Cardiac septum (tissue), 1 donor: ENCODE measurements at regions not wholly inside any gene's neighbourhood (a gene's known extent, or its start where the extent isn't known, plus 50 kb on each side); places are given as distances from the start of the nearest gene placed in this dataset.
"Not testable (repeated sequence)": the region's sequence is repeated elsewhere in the genome, so short reads cannot be mapped to it uniquely, and the experiment has no call there.

Source experiments
- DNase-seq: peaks from one replicate; pipeline ENCODE4 v3.0.0-alpha.2; 2020; ENCODE audit warnings: low spot score
- intact Hi-C: fragments of 100-400 bp; cut with DNase I; formaldehyde crosslinking; loops from one replicate; pipeline ENCODE4 v1.14.0; 2022
- donor health status: DM: no; HTN: no; CAD: no.

GRCh38 chr4:130077275-130077674 lies 981.3 kb downstream of the C4orf33 start:
- intact Hi-C loops, result no loop called here
- DNase-seq, result no peak

- intact Hi-C loops, DNase-seq: not testable (repeated sequence)
Observed at GRCh38 chr4:130079027-130079426, 983.1 kb downstream of the C4orf33 start.

GRCh38 chr4:130080872-130081451 lies 985.0 kb downstream of the C4orf33 start:
- intact Hi-C loops, result no loop called here

GRCh38 chr4:130090427-130090826 lies 994.5 kb downstream of the C4orf33 start:
- DNase-seq, result no peak
- intact Hi-C loops, result no loop called here

More at GRCh38 chr4:130080872-130081451, 985.0 kb downstream of the C4orf33 start:
- DNase-seq, result no peak

GRCh38 chr4:130092187-130093015 lies 996.4 kb downstream of the C4orf33 start:
- intact Hi-C loops, result no loop called here
- DNase-seq, result no peak

- no peak for DNase-seq
- intact Hi-C loops, result no loop called here
Observed at GRCh38 chr4:130099105-130099504, 1003.2 kb downstream of the C4orf33 start.

GRCh38 chr4:130110189-130110588 lies 1014.2 kb downstream of the C4orf33 start:
- no peak for DNase-seq
- intact Hi-C loops, result no loop called here

- intact Hi-C loops, result no loop called here
- no peak for DNase-seq
Observed at GRCh38 chr4:130110770-130111169, 1014.8 kb downstream of the C4orf33 start.

GRCh38 chr4:130124066-130124465 lies 1028.1 kb downstream of the C4orf33 start:
- no peak for DNase-seq
- intact Hi-C loops, result no loop called here

GRCh38 chr4:130125467-130125866 lies 1029.5 kb downstream of the C4orf33 start:
- DNase-seq, result no peak
- intact Hi-C loops, result no loop called here

GRCh38 chr4:130127297-130127696 lies 1031.3 kb downstream of the C4orf33 start:
- DNase-seq, result no peak
- intact Hi-C loops, result no loop called here

GRCh38 chr4:130131536-130131935 lies 1035.6 kb downstream of the C4orf33 start:
- intact Hi-C loops, result no loop called here

GRCh38 chr4:130141651-130142050 lies 1045.7 kb downstream of the C4orf33 start:
- no peak for DNase-seq
- intact Hi-C loops, result no loop called here

More at GRCh38 chr4:130131536-130131935, 1035.6 kb downstream of the C4orf33 start:
- DNase-seq, result no peak

- no peak for DNase-seq
- intact Hi-C loops, result no loop called here
Observed at GRCh38 chr4:130143656-130144055, 1047.7 kb downstream of the C4orf33 start.

- intact Hi-C loops, result no loop called here
- DNase-seq, result no peak
Observed at GRCh38 chr4:130146773-130147172, 1050.8 kb downstream of the C4orf33 start.

- DNase-seq, result no peak
- intact Hi-C loops, result no loop called here
Observed at GRCh38 chr4:130147641-130148040, 1051.7 kb downstream of the C4orf33 start.

GRCh38 chr4:130154901-130155300 lies 1058.9 kb downstream of the C4orf33 start:
- no peak for DNase-seq
- intact Hi-C loops, result no loop called here

GRCh38 chr4:130163701-130164100 lies 1067.7 kb downstream of the C4orf33 start:
- intact Hi-C loops, result no loop called here
- DNase-seq, result no peak

GRCh38 chr4:130165381-130165780 lies 1069.4 kb downstream of the C4orf33 start:
- intact Hi-C loops, result no loop called here
- DNase-seq, result no peak

- no peak for DNase-seq
- intact Hi-C loops, result no loop called here
Observed at GRCh38 chr4:130172156-130172555, 1076.2 kb downstream of the C4orf33 start.

GRCh38 chr4:130178106-130178505 lies 1082.2 kb downstream of the C4orf33 start:
- intact Hi-C loops, result no loop called here

More at GRCh38 chr4:130178106-130178505, 1082.2 kb downstream of the C4orf33 start:
- no peak for DNase-seq
